ENCODE measurements at regions not wholly inside any gene's neighbourhood (a gene's known extent, or its start where the extent isn't known, plus 50 kb on each side); places are given as distances from the start of the nearest gene placed in this dataset.

DNA sequence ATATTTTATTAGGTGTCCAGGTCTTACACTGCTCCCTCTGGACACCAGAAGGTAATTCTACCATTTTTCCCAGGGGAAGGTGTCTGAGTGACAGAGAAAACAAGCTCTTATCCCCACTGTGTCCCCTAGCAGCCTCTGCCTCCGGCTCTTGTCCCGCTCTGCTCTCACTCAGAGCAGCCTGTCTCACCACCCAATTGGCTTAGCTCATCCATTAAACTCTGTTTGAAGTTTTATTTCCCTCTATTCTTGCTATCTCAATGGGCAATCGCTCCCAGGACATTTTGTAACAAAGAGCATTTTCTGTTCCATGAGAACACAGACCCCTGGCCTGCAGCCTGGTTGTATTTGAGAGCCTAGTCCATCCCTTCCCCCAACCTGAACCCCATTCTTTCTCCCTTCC, 90.6 kb upstream of the LDAH start:
- DNase-seq, result no peak

DNA sequence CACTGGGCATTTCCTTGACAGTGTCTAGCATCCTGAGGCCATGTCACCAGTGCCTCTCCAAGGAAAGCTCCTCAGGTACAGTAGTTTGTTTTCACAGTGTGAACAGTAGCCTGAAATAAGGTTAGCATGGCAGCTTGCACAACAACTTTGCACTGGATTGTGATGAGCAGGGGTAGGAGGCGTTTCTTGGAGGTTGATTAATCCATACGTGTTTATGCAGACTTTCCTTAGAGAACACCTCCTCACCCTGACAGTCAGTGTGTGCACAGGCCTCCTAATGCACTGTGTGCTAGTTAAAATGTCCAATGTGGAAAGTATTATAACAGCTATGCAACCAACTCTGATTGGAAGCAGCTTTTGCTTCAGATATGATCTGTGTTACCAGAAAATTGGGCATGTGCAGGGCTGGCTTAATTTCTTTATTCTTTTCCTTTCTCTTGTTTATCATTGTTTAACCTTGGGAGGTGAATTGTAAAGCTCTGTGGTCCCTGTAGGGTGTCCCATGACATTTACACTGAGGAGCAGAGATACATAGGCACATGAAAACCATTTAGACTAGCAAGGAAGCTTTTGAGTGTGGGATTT, 77.2 kb upstream of the LDAH start:
- DNase-seq, result no peak

DNA sequence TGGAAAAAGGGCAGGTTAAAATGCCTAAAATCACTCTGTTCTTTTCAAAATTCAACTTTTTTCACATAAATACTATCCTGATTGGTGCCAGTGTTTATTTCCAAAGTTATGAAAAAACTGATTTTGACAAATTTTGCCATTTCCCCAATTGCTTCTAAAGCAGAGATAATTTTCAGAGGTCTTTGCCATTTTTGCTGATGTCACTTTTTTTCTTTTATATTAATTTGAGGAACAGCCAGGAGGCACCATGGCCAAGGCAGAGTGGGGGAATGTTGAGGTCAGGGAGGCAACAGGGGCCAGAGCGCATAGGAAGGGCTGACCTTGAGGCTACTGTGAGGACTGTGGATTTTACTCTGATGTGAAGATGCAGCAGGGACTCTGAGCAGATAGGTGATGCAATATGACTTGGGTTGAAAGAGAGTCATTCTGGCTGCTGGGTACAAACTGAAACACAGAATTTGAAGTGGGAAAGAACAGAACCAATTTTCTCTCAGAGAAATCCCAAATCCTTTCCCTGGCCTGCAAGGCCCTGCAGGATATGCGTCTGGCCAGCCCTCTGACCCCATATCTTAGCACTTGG, 75.1 kb upstream of the LDAH start:
- no peak for DNase-seq

DNA sequence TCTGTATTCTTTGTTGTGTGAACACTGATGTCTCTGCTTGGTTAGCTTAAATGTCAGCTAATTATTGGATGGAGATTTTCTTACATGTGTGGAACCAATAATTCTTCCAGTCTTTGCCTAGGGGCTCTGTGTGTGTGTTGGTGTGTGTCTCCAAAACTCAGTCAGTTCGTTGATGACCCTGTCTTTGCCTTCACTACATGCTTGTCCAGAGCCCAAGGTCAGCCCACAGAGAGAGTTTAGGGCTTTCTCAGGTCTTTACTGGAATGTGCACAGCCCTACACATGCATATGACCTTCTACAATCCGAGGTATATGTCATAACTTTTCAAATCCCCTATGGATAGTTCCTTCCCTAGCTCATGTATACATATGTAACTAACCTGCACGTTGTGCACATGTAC, 74.1 kb upstream of the LDAH start:
- no peak for DNase-seq

DNA sequence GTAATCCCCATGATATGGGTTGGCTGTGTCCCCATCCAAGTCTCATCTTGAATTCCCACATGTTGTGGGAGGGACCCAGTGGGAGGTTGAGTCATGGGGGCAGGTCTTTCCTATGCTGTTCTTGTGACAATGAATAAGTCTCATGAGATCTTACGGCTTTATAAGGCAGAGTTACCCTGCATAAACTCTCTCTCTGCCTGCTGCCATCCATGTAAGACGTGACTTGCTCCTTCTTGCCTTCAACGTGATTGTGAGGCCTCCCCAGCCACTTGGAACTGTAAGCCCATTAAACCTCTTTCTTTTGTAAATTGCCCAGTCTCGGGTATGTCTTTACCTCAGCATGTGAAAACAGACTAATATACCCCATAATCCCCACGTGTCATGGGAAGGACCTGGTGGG, 61.9 kb upstream of the LDAH start:
- no peak for DNase-seq

DNA sequence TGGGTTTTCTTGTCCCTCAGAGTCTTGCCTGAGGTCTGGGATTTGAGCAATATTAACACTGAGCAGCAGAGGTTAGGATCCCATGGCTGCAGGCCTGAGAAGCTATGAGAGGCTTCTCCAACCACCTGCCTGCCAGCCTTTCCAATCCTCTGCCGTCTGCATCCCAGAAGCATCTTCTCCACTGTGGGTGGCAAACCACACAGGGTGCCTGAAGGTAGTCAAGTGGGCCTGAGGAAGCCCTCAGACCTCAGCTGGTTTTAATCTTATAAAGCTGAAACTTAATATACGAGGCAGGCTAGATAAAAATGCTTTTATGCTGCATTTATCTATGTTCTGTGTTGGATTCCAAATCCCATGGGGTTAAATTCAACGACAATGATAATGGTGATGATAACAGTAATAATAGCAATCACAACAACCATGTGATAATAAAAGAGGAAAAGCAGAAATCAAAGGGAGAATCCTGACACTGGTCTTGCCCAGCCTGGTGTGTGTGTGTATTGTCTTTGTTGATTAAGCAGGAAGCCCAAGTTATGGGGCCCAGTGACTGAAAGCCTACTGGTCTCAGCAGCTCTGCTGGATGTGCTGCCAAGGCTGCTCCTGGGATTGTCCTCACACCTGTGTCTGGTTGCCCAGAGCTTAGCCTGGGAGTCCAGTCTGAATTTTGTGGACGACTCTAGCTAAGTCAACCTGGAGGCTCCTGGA, 59.7 kb upstream of the LDAH start:
- DNase-seq, result no peak

DNA sequence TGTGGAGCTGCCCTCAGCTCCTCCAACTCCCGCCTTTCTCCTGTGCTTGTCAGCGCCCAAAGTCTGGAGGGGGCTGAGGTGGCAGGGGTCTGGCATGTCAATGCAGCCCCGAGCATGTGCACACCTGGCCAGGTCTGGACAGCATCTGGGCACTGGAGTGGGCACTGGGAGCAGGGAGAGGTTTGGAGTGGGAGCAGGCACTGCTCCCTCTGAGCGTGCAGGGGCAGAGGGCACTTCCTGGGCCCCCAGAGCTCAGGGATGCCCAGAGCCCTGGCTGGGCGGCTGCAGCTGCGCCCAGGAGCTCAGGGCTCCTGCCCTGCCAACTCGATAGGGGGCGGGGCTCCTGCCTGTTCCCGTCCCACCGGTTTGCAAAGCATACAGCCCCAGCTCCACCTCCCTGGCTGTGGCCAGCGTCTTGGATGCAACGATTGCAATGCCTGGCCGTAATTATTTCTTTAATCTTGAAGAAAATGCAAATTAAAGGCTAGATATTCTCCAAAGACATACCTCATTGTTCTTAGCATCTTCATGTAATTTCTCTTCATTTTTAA, 57.4 kb upstream of the LDAH start:
- DNase-seq, result no peak

DNA sequence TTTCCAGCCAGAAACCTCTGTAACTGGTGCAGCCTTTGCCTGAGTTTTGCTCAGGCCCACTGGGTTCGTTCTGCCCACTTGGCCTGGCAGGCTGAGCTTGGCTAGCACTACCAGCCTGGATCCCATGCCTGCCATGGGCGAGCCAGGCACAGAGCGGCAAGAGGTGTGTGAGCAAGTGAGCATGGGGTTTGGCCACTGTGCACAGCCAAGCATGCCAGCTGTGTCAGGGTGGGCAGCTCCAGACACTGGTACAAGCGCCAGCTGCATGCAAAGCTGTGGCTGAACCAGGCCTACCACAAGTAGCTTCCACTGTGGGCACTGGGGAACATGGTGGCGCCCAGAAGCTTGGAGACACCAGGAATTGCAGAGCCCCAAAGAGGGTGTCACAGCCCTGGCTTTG, 56.3 kb upstream of the LDAH start:
- DNase-seq, result no peak

DNA sequence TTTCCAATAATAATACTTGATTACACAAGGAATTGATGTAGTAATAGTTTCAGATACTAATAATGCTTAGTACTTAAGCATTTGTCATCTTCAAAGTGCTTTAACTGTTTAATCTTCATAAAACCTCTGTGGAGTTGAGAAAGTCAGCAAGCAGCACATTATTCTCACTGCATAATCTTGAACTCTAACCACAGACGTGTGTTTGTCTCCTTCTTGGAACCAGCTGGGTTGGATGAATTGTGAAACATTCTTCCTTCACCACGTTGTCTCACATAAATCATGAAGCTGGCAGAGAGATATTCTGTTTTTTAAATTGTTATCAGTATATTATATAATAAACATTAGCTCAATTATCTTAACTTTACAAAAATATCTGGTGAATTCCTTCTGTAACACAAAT, 55.1 kb upstream of the LDAH start:
- DNase-seq, result no peak

Measured in OCI-M1 (cell line).